ENCODE measurements at regions not wholly inside any gene's neighbourhood (a gene's known extent, or its start where the extent isn't known, plus 50 kb on each side); places are given as distances from the start of the nearest gene placed in this dataset.

GRCh38 chr6:25070547-25071366 lies 135.0 kb upstream of the RIPOR2 start (continued):
- TF ChIP-seq JUN (IDR thresholded peaks at IDR 0.05; ENCODE audit: low read depth, low read length), result no peak
- TF ChIP-seq HDAC2 (IDR thresholded peaks at IDR 0.05; ENCODE audit: borderline replicate concordance in 1 of 2, low read depth in 2 of 2, low read length in 2 of 2), result no peak
- TF ChIP-seq SAP30 (IDR thresholded peaks at IDR 0.05; ENCODE audit: insufficient read depth, insufficient replicate concordance, low read length), result no peak
- no peak for TF ChIP-seq NRF1 (IDR thresholded peaks at IDR 0.05; ENCODE audit: low read depth, low read length)

Data from H1 (cell line).